ENCODE measurements at regions not wholly inside any gene's neighbourhood (a gene's known extent, or its start where the extent isn't known, plus 50 kb on each side); places are given as distances from the start of the nearest gene placed in this dataset.

- no peak for DNase-seq (ENCODE audit: low read depth)
Measured at GRCh38 chr1:9419369-9420041, 119.8 kb upstream of the SLC25A33 start.

- DNase-seq (ENCODE audit: low read depth): no peak
Measured at GRCh38 chr1:9420835-9421532, 118.3 kb upstream of the SLC25A33 start.

DNA sequence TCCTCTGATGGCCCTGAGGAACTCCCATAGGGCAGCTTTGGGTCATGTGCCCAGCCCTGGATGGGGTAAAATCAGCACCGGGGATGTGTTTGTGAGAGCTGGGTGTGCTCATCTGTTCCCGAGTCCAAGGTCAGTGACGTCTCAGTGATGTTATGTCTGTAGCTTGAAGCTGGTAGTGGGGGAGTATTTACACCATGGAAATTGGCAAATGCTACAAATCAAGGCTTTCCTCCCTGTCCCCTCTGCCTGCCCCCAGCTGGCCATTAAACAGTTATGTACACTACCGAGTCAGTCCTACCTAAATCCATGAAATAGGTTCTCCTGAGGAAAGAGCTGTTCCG is 117.8 kb upstream of the SLC25A33 start:
- no peak for DNase-seq (ENCODE audit: low read depth)

GRCh38 chr1:9422321-9422720 is 116.9 kb upstream of the SLC25A33 start:
- no peak for DNase-seq (ENCODE audit: low read depth)

- DNase-seq (ENCODE audit: low read depth): no peak
Measured at GRCh38 chr1:9422911-9423505, 116.3 kb upstream of the SLC25A33 start.

DNA sequence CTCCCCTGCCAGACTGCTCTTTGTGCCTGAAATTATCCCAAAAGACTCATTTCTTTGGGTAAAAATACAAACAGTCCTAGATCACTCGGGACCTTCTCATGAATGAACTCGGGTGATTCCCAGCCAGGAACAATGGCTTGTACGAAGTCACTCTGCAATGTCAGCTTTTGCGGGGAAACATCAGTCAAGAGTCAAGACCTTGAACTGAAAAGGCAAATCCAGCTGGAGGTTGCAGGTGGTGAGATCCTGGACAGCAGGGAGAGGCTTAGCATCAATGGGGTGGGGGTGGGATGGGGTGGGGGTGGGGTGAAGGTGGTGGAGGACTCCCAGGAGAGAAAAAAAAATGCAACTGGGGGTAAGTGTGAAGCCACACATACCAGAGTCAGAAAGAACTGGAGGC is 115.0 kb upstream of the SLC25A33 start:
- no peak for DNase-seq (ENCODE audit: low read depth)

DNA sequence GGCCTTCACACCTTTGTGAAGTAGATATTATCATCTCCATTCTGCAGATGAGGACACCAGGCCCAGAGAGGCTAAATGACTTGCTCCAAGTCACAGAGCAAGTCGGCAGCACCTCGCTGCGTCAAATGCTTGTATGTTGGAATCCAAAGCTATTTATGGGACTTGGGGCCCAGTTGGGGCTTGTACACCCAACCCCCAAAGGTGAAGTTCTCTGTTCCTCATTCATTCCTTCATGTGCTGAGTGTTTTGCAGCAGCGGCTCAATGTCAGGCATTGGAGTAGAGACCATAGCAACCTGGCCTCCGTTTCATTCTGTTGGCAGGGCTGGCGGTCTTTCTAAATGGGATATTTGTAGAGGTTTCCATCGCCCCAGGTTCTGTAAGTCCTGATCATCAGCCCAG is 113.4 kb upstream of the SLC25A33 start:
- DNase-seq (ENCODE audit: low read depth): no peak

DNA sequence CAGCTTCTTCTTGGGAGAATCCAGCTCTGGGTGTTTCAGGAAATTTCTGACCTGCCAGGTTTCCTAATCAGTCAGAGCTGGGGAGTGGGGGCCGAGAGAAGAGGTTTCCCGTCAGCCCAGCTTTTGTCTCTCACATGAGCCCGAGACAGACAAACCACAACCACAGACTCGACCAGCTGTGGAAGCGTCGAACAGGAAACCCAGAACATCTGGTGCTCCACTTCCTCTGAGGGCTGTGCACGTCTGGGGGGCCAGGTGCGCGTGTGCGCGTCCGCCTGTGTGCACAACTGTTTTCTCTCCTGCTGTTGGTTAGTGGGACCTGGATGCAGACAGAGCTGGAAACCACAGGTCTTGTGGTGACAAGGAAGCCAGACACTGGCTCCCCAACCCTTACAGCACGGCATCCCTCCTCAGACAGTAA is 113.0 kb upstream of the SLC25A33 start:
- no peak for DNase-seq (ENCODE audit: low read depth)

GRCh38 chr1:9427388-9427787 is 111.9 kb upstream of the SLC25A33 start:
- DNase-seq (ENCODE audit: low read depth): no peak

DNA sequence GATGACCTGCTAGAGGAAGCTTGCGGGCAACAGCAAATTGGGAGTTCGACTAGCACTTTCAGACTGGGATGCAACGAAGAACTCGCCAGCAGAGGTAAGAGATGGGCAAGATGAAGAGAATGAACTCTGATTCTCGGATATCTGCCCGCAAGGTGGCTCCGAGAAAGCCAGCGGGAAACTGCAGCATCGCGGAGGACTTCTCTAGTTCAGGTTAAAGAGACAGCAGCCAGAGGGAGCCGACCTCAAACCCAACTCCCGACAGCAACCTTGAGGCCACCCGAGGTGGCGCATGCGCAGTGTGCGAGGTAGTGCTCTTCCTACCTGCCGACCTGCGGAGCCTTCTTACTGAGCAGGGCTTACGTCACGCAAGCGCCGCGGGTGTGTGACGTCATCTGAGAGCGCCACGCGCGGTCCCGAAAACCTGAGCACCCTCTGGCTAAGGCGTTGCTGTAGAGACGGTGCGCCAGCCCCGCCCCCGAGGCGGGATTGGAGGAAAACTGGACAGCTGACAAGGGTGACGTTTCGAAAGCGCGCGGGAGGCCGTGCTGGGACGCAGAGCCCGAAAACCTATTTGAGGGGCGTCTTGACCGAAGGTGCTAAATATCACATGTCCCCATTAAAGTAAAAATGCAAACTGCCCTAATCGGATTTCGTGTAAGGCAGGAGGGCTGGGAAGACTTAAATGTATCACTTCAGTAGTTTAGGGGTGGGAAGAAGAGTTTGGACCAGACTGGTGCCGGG is 110.5 kb upstream of the SLC25A33 start:
- DNase-seq (ENCODE audit: low read depth): peak; percentile 100

GRCh38 chr1:9429342-9429711 is 109.9 kb upstream of the SLC25A33 start:
- DNase-seq (ENCODE audit: low read depth): no peak

GRCh38 chr1:9434247-9435152 is 104.8 kb upstream of the SLC25A33 start:
- no peak for DNase-seq (ENCODE audit: low read depth)

GRCh38 chr1:9435153-9435636 is 104.1 kb upstream of the SLC25A33 start:
- DNase-seq (ENCODE audit: low read depth): no peak

- no peak for DNase-seq (ENCODE audit: low read depth)
Measured at GRCh38 chr1:9435854-9436640, 103.2 kb upstream of the SLC25A33 start.

DNA sequence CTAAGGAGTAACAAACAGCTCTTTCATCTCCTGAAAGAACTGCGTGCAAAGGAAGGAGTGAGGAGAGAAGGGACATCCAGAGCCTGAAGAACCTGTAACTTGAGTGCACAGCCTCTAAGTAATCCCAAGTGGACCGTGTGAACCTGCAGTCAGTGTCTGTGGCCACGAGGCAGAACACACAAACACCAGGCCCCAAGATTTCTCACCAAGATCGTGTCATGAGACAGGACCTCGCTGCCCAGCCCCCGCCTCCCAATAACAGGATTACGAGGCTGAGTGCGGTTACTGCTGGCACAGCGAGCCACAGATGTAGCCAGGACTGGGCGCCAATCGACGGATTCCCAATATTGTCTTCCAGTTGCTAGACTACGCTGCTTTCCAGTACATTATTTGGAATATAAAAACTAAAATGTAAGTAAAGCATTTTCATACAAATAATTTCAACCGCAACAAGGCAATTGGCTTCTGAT is 101.3 kb upstream of the SLC25A33 start:
- DNase-seq (ENCODE audit: low read depth): no peak

- no peak for DNase-seq (ENCODE audit: low read depth)
Measured at GRCh38 chr1:9438431-9439073, 100.7 kb upstream of the SLC25A33 start.

DNA sequence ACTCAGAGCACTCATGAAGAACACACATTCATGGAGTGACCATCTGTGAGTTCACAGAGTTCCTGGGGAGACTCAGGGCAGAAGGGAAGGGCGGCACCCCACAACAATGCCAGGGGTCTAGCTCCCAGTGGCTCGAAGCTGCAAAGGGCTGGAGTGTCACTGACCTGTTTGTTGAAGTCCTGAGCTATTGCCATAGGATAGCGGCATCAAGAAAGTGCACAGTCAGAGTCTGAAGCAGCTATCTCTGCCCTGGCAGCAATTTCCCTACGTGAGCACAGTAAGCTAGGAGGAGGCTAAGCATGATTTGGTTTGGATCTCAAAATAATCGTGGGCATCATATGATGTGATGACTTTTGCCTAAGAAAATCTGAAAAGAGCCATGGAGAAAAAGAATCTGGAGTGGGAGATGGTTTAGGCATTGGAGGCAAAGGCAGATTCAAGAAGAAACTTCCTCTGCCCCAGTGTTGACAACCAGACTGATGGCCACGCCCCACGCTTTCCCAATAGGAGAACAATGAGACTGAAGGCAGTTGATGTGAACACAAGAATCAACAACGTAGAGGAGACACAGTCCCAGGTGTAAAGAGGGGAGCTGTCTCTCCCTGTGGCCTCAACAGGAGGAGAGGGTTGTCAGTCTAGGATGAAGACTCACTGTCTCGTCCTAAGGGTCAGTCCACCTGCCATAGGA is 100.0 kb upstream of the SLC25A33 start:
- no peak for DNase-seq (ENCODE audit: low read depth)

- DNase-seq (ENCODE audit: low read depth): no peak
Measured at GRCh38 chr1:9440261-9440660, 99.0 kb upstream of the SLC25A33 start.

DNA sequence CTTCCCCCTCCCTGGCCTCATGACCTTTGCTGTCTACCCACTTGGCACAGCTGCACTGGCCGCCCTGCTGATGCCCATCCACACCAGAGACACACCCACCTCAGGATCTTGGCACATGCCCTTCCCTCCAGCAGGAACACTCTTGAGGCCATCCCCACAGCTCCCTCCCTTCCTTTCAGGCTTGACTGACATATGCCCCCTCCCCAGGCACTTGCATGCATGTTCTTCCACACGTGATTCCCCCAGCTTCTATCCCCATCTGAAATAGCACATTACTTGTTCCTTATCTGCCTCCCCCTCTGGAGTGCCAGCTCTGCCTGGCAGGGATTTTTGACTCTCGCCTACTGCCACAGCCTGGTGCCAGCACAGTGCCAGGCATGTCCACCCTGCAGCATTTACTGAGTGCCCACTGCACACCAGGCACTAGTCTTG is 98.5 kb upstream of the SLC25A33 start:
- DNase-seq (ENCODE audit: low read depth): no peak

Data from CMK (cell line).